GM21447 (cell line): ENCODE measurements at regions not wholly inside any gene's neighbourhood (a gene's known extent, or its start where the extent isn't known, plus 50 kb on each side); places are given as distances from the start of the nearest gene placed in this dataset.
"Not testable (repeated sequence)": the region's sequence is repeated elsewhere in the genome, so short reads cannot be mapped to it uniquely, and the experiment has no call there.

Source experiments
- ATAC-seq: cut with Tn5 transposase; IDR thresholded peaks from one replicate; pipeline ENCODE4 v1.9.1; 2021; ENCODE audit not compliant: unreplicated experiment

DNA sequence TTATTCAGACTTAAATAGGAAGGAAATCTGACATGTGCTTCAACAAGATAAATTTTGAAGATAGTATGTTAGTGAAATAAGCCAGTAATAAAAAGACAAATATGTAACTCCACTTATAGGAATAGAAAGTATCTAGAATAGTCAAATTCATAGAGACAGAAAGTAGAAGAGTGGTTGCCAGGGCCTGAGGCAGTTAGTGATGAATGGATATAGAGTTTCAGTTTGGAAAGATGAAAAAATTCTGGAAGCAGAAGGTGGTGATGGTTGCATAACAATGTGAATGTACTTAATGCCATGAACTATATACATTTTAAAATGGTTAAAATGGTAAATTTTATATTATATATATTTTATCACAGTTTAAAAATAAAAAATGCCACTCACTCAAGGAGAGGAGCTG, 54.3 kb downstream of the HAND2 start:
- no peak for ATAC-seq

DNA sequence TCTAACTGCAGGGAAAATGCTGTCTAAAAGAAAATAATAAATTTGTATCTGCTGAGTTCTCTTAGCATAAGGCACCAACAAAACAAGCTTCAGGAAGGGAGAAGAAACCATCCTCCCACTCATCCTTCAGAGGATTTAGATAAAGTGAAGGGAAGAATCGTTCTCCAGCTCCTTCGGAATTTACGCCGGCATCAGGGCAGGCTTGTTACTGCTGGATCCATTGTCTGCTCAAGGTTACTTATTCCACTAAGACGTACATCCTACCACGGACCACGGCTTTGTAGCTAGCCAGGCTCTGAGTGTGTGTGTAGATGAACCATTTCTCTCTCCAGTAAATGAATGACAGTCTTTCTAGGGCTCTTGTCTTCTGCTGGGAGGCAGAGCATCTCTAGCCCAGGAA, 60.4 kb downstream of the HAND2 start:
- no peak for ATAC-seq

DNA sequence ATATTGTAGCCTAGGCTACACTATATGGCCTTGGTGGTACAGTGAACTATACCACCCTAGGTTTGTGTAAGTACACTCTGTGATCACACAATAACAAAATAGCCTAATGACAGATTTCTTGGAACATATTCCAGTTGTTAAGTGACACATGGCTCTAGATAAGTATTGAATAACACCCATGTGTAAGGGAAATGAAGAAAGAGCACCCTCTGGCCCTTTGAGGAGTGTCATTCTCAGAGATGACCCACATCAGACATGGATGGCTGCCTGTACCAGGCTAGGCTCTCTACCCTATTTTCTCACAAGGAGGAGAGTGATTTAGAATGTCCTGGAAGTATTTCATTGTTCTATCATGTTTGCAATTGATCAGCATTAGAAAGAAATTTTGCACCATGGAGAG, 61.7 kb downstream of the HAND2 start:
- ATAC-seq = no peak

DNA sequence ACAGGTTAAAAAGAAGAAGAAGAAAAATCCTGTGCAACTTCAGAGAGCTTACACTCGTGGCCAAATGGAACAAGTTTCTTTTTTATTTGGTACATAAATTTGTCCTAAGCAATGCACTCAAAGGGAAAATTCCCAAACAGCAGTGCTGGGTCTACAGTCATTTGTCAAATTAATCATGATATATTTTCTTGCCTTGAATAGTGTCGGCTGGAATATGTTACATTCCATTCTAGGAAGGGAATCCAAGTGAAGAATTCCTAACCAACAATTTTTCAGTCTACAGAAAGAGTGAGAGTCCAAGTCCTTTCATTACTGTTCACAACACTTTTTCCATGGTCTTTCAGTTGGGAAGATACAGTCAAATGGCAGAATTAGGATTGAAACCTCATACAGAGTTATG, 63.9 kb downstream of the HAND2 start:
- ATAC-seq = no peak

DNA sequence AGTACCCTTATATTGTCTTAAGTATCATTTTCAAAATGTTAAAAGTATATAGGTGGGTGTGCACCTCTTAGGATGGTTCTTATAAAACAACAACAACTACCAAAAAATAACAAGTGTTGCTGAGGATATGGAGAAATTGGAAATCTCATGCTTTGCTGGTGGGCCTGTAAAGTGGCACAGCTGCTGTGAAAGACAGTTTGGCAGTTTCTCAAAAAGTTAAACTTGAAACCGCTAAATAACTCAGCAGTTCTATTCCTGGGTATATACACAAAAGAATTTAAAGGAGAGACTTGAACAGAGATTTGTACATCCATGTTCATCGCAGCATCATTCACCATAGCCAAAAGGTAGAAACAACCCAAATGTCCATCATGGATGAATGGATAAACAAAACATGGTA, 65.5 kb downstream of the HAND2 start:
- no peak for ATAC-seq

DNA sequence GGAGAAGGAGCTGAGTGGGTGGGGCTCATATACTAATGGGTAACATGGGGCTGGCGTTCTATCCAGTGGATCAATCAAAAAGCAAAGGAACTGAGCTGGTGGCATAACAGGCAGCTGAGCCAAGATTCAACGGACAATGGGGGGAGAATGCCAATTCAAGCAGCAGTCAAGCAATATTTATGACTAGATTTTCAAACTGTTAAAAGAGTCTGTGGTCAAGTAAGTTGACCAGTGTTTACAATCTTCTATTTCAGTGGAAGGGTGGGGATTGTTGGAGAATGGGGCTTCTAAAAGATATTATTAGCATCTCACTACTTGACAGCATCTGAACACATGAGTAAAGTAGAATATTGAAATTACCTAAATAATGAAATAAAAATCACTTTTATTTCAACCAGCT, 64.9 kb upstream of the SCRG1 start:
- no peak for ATAC-seq

DNA sequence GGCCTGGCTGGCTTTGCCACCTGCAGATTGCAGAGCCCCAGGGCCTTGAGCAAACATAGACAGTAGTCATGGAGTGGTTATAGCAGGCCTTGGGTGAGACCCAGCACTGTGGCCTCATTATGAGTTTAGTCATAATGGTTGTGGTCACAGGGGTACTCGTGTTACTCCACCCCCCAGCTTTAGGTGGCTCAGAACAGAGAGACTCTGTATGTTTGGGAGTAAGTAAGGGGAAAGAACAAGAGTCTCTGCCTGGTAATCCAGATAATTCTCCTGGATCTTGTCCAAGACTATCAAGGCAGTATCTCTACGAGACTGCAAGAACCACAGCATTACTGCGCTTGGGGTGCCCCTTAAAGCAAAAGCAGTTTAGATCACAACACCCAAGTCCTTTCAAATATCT, 62.3 kb upstream of the SCRG1 start:
- no peak for ATAC-seq

DNA sequence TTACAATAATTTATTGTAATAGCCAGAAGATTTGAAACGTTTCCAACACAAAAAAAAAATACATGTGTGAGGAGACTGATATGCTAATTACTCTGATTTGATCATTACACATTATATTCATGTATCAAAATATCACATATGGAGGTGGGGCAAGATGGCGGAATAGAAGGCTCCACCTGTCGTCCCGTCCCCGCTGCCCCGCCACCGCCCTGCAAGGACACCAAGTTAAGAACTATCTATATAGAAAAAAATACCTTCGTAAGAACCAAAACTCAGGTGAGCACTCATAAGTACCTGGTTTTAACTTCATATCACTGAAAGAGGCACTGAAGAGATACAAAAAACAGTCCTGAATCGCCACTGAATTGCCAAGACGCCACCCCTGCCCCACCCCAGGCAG, 60.9 kb upstream of the SCRG1 start:
- ATAC-seq = no peak

DNA sequence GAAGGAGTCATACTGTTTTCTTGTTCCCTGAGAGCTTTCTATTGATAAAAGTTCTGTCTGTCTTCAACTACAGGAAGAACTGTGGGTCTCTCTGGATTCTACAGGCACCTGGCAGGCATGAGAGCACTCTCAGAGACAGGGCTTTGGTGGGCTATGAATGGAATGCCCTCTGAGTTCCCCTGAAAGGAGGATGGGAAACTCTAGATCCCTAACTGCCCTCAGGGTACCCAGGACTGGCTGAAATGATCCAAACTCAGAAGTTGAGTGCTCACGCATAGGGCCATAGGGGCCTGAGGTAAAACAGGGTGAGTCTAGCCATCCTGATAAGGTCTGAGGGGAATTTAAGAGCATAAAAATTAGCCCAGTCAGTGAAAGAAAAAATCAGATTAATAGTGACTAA, 59.0 kb upstream of the SCRG1 start:
- ATAC-seq = no peak

DNA sequence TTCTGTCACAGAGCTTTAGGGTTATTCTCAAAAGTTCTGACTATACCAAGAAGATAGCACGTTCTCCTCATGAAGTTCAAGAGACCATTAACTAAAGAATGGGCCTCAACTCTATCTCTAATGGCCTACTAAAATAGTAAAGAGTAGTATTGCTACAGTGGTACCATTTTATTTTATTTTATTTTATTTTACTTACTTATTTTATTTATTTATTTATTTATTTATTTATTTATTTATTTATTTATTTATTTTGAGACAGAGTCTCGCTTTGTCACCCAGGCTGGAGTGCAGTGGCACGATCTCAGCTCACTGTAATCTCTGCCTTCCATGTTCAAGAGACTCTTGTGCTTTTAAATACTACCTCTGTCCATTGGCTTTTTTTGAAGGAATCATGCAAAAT, 52.5 kb upstream of the SCRG1 start:
- ATAC-seq = not testable (repeated sequence)

DNA sequence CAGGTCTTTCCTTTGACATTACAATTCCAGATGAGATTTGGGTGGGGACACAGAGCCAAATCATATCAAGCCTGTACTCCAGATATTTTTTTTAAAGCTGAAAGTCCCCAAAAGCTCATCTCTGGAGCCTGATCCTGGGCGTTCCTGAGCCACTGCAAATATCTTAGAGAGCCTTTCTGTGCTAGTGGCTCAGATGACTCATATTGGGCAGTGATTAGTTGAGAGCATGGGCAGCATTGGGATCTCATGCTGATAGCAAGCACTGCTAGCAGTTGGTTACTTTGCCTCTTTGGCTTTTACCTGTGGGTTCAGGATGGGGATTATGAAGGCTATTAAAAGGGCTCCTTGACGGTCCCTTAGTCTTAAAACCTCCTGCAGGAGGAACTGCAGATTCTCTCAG, 51.4 kb upstream of the SCRG1 start:
- ATAC-seq = no peak

DNA sequence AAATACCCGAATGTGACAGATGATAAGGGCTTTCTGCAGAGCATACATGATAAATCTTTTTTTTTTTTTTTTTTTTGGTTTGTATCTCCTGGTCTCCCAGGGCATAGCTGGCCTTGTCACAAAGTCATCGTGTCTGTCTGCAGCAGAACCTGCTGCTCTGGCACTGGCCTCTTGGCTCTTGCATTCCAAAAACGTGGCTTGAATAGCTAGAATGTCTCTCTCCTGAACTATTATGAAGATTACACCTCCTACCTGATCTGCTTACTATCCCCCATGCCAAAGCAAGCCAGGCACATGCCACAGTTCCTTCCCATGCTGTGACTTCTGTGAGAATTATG, 50.4 kb upstream of the SCRG1 start:
- ATAC-seq = no peak

DNA sequence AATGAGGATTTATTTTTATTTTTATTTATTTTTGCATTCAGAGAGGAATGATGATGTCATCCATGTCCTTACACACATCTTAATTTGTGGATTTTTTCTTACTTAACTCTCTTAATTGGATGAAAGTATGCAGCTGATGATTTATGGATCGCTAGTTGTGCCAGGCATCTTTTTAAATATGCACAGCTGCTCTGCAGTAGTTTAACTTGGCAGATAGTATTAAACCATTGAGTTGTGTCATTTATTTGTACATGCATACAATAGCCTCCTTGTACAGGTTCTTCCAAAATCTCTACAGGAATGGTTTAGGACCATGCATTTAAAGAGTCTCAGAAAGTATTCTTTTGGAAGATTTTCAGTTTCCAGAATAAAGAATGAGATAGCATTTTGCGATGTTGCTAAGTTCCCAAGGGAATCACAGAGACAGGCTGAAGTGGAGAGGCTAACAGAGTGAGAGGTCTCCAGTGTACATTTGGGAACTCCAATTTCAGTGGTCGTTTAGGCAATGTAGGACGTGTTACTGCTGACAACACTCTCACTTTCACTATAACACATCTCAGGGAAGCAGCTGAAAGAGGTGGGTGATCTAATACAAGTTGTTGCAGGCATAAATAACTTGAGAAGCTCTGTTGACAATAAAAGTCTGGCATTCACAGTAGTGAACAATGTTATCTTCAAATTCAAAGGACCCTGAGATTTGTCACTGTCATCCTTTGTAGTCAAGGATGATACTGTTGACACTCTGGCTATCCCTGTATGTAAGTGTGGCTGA, 49.9 kb upstream of the SCRG1 start:
- ATAC-seq = peak; percentile 57
